ENCODE measurements at regions not wholly inside any gene's neighbourhood (a gene's known extent, or its start where the extent isn't known, plus 50 kb on each side); places are given as distances from the start of the nearest gene placed in this dataset.

- no peak overlapping the region for H3K27ac ChIP-seq (ENCODE audit: low read depth in 2 of 2, low read length in 2 of 2)
- no peak for DNase-seq
- no peak overlapping the region for H3K4me3 ChIP-seq (ENCODE audit: low read length in 3 of 3)
- intact Hi-C loops (cut with DNase I) = no loop called here
- TF ChIP-seq, protein P1, sequence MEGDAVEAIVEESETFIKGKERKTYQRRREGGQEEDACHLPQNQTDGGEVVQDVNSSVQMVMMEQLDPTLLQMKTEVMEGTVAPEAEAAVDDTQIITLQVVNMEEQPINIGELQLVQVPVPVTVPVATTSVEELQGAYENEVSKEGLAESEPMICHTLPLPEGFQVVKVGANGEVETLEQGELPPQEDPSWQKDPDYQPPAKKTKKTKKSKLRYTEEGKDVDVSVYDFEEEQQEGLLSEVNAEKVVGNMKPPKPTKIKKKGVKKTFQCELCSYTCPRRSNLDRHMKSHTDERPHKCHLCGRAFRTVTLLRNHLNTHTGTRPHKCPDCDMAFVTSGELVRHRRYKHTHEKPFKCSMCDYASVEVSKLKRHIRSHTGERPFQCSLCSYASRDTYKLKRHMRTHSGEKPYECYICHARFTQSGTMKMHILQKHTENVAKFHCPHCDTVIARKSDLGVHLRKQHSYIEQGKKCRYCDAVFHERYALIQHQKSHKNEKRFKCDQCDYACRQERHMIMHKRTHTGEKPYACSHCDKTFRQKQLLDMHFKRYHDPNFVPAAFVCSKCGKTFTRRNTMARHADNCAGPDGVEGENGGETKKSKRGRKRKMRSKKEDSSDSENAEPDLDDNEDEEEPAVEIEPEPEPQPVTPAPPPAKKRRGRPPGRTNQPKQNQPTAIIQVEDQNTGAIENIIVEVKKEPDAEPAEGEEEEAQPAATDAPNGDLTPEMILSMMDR (IDR thresholded peaks at IDR 0.05; ENCODE audit: borderline replicate concordance, extremely low read depth, insufficient read depth) = no peak
- H3K36me3 ChIP-seq (ENCODE audit: control insufficient read depth in 2 of 3, insufficient read depth in 3 of 3, low read length in 3 of 3) = no peaks in the 10 kb centered on the region
- H3K27me3 ChIP-seq (ENCODE audit: control insufficient read depth, insufficient read depth, low read length) = no peaks in the 10 kb centered on the region
- no peak for FAIRE-seq
- no peaks in the 10 kb centered on the region for H3K4me1 ChIP-seq (ENCODE audit: control insufficient read depth in 2 of 3, insufficient read depth in 2 of 3, low read depth in 1 of 3, low read length in 3 of 3)
- no peaks in the 10 kb centered on the region for H3K9me3 ChIP-seq (ENCODE audit: control insufficient read depth in 2 of 3, insufficient read depth in 1 of 3, low read length in 3 of 3)
- no peak overlapping the region for H3K9ac ChIP-seq (ENCODE audit: low read length in 3 of 3)
Observed at GRCh38 chr21:32183396-32183795, 95.5 kb downstream of the MIS18A start.

- Histone ChIP-seq H3K36me3 (ENCODE audit: control insufficient read depth in 2 of 3, insufficient read depth in 3 of 3, low read length in 3 of 3) (no peaks in the 10 kb centered on the region), H3K27ac (ENCODE audit: low read depth in 2 of 2, low read length in 2 of 2) (no peak overlapping the region), H3K4me3 (ENCODE audit: low read length in 3 of 3) (no peak overlapping the region), H3K4me1 (ENCODE audit: control insufficient read depth in 2 of 3, insufficient read depth in 2 of 3, low read depth in 1 of 3, low read length in 3 of 3) (no peaks in the 10 kb centered on the region), H3K9ac (ENCODE audit: low read length in 3 of 3) (no peak overlapping the region), H3K27me3 (ENCODE audit: control insufficient read depth, insufficient read depth, low read length) (no peaks in the 10 kb centered on the region), H3K9me3 (ENCODE audit: control insufficient read depth in 2 of 3, insufficient read depth in 1 of 3, low read length in 3 of 3) (no peaks in the 10 kb centered on the region)
- DNase-seq (no peak), FAIRE-seq (no peak)
- TF ChIP-seq, protein P1 (IDR thresholded peaks at IDR 0.05; ENCODE audit: borderline replicate concordance, extremely low read depth, insufficient read depth) = no peak
- intact Hi-C loops (cut with DNase I) = no loop called here
Observed at GRCh38 chr21:32182449-32182848, 96.4 kb downstream of the MIS18A start.

DNA sequence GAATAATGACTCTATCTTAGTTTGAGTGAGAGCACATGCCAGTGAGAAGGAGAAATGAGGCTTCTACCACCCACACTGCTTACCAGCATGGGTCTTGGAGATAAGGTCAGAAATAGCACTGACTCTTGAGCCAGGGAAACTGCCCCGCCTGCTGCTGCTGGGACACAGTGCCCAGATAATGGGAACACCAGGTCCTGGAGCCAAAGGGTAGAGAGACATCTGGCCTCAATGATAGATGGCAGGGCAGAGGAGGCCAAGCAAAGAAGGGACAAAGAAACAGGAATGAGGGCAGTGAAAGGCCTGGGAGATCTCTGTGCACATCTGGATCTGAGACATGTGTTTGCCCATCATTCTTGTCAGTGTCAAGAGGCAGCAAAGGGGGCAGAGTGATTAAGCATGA, 97.4 kb downstream of the MIS18A start:
- H3K4me3 ChIP-seq (ENCODE audit: low read length in 3 of 3) = no peak overlapping the region
- intact Hi-C loops (cut with DNase I) = no loop called here
- TF ChIP-seq, protein P1 (IDR thresholded peaks at IDR 0.05; ENCODE audit: borderline replicate concordance, extremely low read depth, insufficient read depth) = no peak
- H3K9ac ChIP-seq (ENCODE audit: low read length in 3 of 3) = no peak overlapping the region
- no peak overlapping the region for H3K27ac ChIP-seq (ENCODE audit: low read depth in 2 of 2, low read length in 2 of 2)
- H3K36me3 ChIP-seq (ENCODE audit: control insufficient read depth in 2 of 3, insufficient read depth in 3 of 3, low read length in 3 of 3) = no peaks in the 10 kb centered on the region
- H3K4me1 ChIP-seq (ENCODE audit: control insufficient read depth in 2 of 3, insufficient read depth in 2 of 3, low read depth in 1 of 3, low read length in 3 of 3) = no peaks in the 10 kb centered on the region
- DNase-seq = no peak
- no peaks in the 10 kb centered on the region for H3K27me3 ChIP-seq (ENCODE audit: control insufficient read depth, insufficient read depth, low read length)
- no peaks in the 10 kb centered on the region for H3K9me3 ChIP-seq (ENCODE audit: control insufficient read depth in 2 of 3, insufficient read depth in 1 of 3, low read length in 3 of 3)
- no peak for FAIRE-seq

DNA sequence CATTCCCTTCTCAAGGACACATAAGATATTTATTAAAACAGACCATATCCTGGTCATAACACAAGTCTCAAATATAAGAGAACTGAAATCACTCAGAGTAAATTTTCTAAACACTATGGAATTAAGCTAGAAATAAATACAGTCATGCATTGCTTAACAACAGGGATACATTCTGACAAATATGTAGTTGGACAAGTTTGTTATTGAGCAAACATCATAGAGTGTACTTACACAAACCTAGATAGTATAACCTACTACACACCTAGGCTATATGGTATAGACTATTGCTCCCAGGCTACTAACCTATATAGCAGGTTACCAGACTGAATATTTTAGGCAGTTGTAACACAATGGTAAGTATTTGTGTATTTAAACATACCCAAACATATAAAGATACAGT, 104.0 kb downstream of the MIS18A start:
- DNase-seq (no peak), FAIRE-seq (no peak)
- no peaks in the 10 kb centered on the region for H3K27me3 ChIP-seq (ENCODE audit: control insufficient read depth, insufficient read depth, low read length)
- no peaks in the 10 kb centered on the region for H3K4me1 ChIP-seq (ENCODE audit: control insufficient read depth in 2 of 3, insufficient read depth in 2 of 3, low read depth in 1 of 3, low read length in 3 of 3)
- no peak overlapping the region for H3K27ac ChIP-seq (ENCODE audit: low read depth in 2 of 2, low read length in 2 of 2)
- H3K9ac ChIP-seq (ENCODE audit: low read length in 3 of 3) = no peak overlapping the region
- intact Hi-C loops (cut with DNase I) = no loop called here
- no peaks in the 10 kb centered on the region for H3K36me3 ChIP-seq (ENCODE audit: control insufficient read depth in 2 of 3, insufficient read depth in 3 of 3, low read length in 3 of 3)
- TF ChIP-seq, protein P1 (IDR thresholded peaks at IDR 0.05; ENCODE audit: borderline replicate concordance, extremely low read depth, insufficient read depth) = no peak
- no peaks in the 10 kb centered on the region for H3K9me3 ChIP-seq (ENCODE audit: control insufficient read depth in 2 of 3, insufficient read depth in 1 of 3, low read length in 3 of 3)
- H3K4me3 ChIP-seq (ENCODE audit: low read length in 3 of 3) = no peak overlapping the region

All from kidney (tissue), 13 donors.